Osteocyte (in vitro differentiated cells): ENCODE measurements at regions not wholly inside any gene's neighbourhood (a gene's known extent, or its start where the extent isn't known, plus 50 kb on each side); places are given as distances from the start of the nearest gene placed in this dataset.

Experiments used
- DNase-seq: peaks from one replicate; pipeline ENCODE4 v3.0.0; 2021; ENCODE audit warnings: mixed read lengths; ENCODE audit not compliant: unreplicated experiment; ENCODE audit errors: extremely low spot score
- H3K27ac Mint-ChIP-seq: one replicate; pipeline ENCODE4 v1.8.0; 2021; ENCODE audit warnings: mild to moderate bottlenecking, mixed read lengths; ENCODE audit not compliant: unreplicated experiment
- H3K27me3 Mint-ChIP-seq: one replicate; pipeline ENCODE4 v1.8.0; 2021; ENCODE audit warnings: mixed read lengths; ENCODE audit not compliant: unreplicated experiment
- H3K36me3 Mint-ChIP-seq: one replicate; pipeline ENCODE4 v1.8.0; 2021; ENCODE audit warnings: mixed read lengths; ENCODE audit not compliant: unreplicated experiment
- H3K4me1 Mint-ChIP-seq: one replicate; pipeline ENCODE4 v1.8.0; 2021; ENCODE audit warnings: mixed read lengths; ENCODE audit not compliant: unreplicated experiment
- H3K4me3 Mint-ChIP-seq: one replicate; pipeline ENCODE4 v1.8.0; 2021; ENCODE audit warnings: mild to moderate bottlenecking, moderate library complexity, mixed read lengths; ENCODE audit not compliant: unreplicated experiment
- H3K9me3 Mint-ChIP-seq: one replicate; pipeline ENCODE4 v1.8.0; 2021; ENCODE audit warnings: mixed read lengths; ENCODE audit not compliant: unreplicated experiment
- CTCF ChIP-seq: fragments of 200-600 bp; sonication (generic); IDR thresholded peaks from 2 replicates; pipeline ENCODE4 v1.5.0; 2021; ENCODE audit warnings: antibody characterized with exemption, mild to moderate bottlenecking, moderate library complexity

- Mint-ChIP-seq H3K4me1 (no peaks in the 10 kb centered on the region), H3K27ac (no peak overlapping the region), H3K36me3 (no peaks in the 10 kb centered on the region), H3K9me3 (peaks cover 34% of the 10 kb centered on the region), H3K27me3 (no peaks in the 10 kb centered on the region), H3K4me3 (no peak overlapping the region)
- no peak for DNase-seq
- no peak for TF ChIP-seq CTCF
Measured at GRCh38 chr19:30824809-30825208, 452.6 kb downstream of the ZNF536 start.

- Mint-ChIP-seq H3K4me1 (no peaks in the 10 kb centered on the region), H3K4me3 (no peak overlapping the region), H3K9me3 (peaks cover 23% of the 10 kb centered on the region), H3K27me3 (no peaks in the 10 kb centered on the region), H3K36me3 (no peaks in the 10 kb centered on the region), H3K27ac (no peak overlapping the region)
- no peak for DNase-seq
- no peak for TF ChIP-seq CTCF
Measured at GRCh38 chr19:30817965-30818567, 445.9 kb downstream of the ZNF536 start.

- TF ChIP-seq CTCF: no peak
- Mint-ChIP-seq H3K27me3 (no peaks in the 10 kb centered on the region), H3K27ac (no peak overlapping the region), H3K4me1 (no peaks in the 10 kb centered on the region), H3K4me3 (no peak overlapping the region), H3K36me3 (no peaks in the 10 kb centered on the region), H3K9me3 (peaks cover 27% of the 10 kb centered on the region)
- no peak for DNase-seq
Measured at GRCh38 chr19:30817197-30817596, 445.0 kb downstream of the ZNF536 start.

GRCh38 chr19:30815889-30816580 lies 443.9 kb downstream of the ZNF536 start:
- no peaks in the 10 kb centered on the region for H3K36me3 Mint-ChIP-seq
- peaks cover 25% of the 10 kb centered on the region for H3K9me3 Mint-ChIP-seq
- H3K4me3 Mint-ChIP-seq: no peak overlapping the region
- no peaks in the 10 kb centered on the region for H3K4me1 Mint-ChIP-seq
- H3K27me3 Mint-ChIP-seq: no peaks in the 10 kb centered on the region
- no peak for DNase-seq
- no peak overlapping the region for H3K27ac Mint-ChIP-seq
- no peak for TF ChIP-seq CTCF

GRCh38 chr19:30812099-30812678 lies 440.0 kb downstream of the ZNF536 start:
- no peak for DNase-seq
- H3K4me1 Mint-ChIP-seq: no peaks in the 10 kb centered on the region
- no peak overlapping the region for H3K27ac Mint-ChIP-seq
- H3K27me3 Mint-ChIP-seq: no peaks in the 10 kb centered on the region
- H3K36me3 Mint-ChIP-seq: no peaks in the 10 kb centered on the region
- TF ChIP-seq CTCF: no peak
- no peak overlapping the region for H3K4me3 Mint-ChIP-seq
- H3K9me3 Mint-ChIP-seq: peaks cover 48% of the 10 kb centered on the region
